ENCODE measurements at regions not wholly inside any gene's neighbourhood (a gene's known extent, or its start where the extent isn't known, plus 50 kb on each side); places are given as distances from the start of the nearest gene placed in this dataset.

- DNase-seq (ENCODE audit: low read depth) = no peak
- TF ChIP-seq, protein P1, sequence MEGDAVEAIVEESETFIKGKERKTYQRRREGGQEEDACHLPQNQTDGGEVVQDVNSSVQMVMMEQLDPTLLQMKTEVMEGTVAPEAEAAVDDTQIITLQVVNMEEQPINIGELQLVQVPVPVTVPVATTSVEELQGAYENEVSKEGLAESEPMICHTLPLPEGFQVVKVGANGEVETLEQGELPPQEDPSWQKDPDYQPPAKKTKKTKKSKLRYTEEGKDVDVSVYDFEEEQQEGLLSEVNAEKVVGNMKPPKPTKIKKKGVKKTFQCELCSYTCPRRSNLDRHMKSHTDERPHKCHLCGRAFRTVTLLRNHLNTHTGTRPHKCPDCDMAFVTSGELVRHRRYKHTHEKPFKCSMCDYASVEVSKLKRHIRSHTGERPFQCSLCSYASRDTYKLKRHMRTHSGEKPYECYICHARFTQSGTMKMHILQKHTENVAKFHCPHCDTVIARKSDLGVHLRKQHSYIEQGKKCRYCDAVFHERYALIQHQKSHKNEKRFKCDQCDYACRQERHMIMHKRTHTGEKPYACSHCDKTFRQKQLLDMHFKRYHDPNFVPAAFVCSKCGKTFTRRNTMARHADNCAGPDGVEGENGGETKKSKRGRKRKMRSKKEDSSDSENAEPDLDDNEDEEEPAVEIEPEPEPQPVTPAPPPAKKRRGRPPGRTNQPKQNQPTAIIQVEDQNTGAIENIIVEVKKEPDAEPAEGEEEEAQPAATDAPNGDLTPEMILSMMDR (conservative IDR thresholded peaks at IDR 0.05; ENCODE audit: control insufficient read depth, insufficient read depth, low read depth, low read length) = no peak
- H3K4me3 ChIP-seq (ENCODE audit: control insufficient read depth, low read depth, low read length) = no peak overlapping the region
Observed at GRCh38 chr10:109173937-109174336, 749.4 kb downstream of the XPNPEP1 start.

- H3K4me3 ChIP-seq (ENCODE audit: control insufficient read depth, low read depth, low read length) = no peak overlapping the region
- TF ChIP-seq, protein P1 (conservative IDR thresholded peaks at IDR 0.05; ENCODE audit: control insufficient read depth, insufficient read depth, low read depth, low read length) = no peak
- no peak for DNase-seq (ENCODE audit: low read depth)
Observed at GRCh38 chr10:109173121-109173520, 750.2 kb downstream of the XPNPEP1 start.

- TF ChIP-seq, protein P1 (conservative IDR thresholded peaks at IDR 0.05; ENCODE audit: control insufficient read depth, insufficient read depth, low read depth, low read length) = no peak
- DNase-seq (ENCODE audit: low read depth) = no peak
- H3K4me3 ChIP-seq (ENCODE audit: control insufficient read depth, low read depth, low read length) = no peak overlapping the region
Observed at GRCh38 chr10:109166935-109167334, 756.4 kb downstream of the XPNPEP1 start.

DNA sequence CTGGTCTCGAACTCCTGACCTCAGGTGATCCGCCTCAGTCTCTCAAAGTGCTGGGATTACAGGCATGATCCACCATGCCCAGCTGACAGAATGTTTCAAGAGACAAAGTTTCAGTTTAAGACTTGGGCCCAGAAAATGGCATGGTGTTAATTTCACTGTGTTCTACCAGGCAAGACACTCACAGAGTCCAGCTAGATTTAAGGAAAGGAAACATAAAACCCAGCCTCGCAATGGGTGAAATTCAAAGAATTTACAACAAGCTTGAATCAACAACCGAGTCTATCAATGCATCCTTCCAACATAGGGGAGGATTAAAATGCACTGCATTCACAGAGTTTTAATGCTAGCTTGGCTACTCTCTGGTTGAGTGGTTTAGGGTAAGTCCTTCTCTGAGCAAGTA, 764.0 kb downstream of the XPNPEP1 start:
- no peak overlapping the region for H3K4me3 ChIP-seq (ENCODE audit: control insufficient read depth, low read depth, low read length)
- DNase-seq (ENCODE audit: low read depth) = no peak
- TF ChIP-seq, protein P1 (conservative IDR thresholded peaks at IDR 0.05; ENCODE audit: control insufficient read depth, insufficient read depth, low read depth, low read length) = no peak

DNA sequence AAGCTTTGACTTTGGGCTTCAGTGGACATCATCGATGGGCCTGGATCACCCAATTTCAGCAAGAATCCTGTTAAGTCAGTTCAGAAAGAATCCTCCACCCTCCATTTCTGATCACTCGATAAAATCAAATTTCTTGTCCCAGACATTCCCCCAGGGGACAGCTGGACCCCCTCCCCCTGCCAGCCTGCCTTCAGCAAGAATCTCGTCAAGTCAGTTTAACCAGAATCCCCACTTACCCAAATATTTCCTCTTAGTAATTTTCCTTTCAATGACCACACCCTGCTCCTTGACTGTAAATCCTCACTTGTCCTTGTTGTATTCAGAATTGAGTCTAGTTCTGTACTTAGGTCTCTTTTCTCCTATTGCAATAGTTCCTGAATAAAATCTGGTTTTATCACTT, 766.9 kb downstream of the XPNPEP1 start:
- TF ChIP-seq, protein P1 (conservative IDR thresholded peaks at IDR 0.05; ENCODE audit: control insufficient read depth, insufficient read depth, low read depth, low read length) = no peak
- H3K4me3 ChIP-seq (ENCODE audit: control insufficient read depth, low read depth, low read length) = no peak overlapping the region
- DNase-seq (ENCODE audit: low read depth) = no peak

DNA sequence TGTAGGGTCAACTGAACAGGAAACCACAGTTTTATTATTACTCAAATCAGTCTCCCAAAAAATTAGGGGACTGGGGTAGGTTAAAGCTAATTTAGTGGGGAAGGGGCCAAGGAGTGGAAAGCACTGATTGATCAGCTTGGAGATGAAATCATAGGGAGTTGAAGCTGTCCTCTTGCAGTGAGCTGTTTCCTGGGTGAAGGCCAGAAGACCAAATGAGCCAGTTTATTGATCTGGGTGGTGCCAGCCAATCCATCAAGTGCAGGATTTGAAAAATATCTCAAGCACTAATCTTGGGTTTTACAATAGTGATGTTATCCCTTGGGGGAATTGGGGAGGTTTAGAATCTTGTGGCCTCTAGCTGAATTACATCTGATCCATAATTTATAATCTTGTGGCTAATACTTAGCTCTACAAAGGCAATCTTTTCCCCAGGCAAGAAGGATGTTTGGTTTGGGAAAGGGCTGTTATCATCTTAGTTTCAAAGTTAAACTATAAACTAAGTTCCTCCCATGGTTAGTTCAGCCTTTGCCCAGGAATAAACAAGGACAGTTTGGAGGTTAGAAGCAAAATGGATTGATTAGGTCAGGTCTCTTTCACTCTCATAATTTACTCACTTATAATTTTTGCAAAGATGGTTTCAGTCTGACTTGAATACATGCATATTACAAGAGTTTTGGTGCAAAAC, 773.5 kb downstream of the XPNPEP1 start:
- TF ChIP-seq, protein P1 (conservative IDR thresholded peaks at IDR 0.05; ENCODE audit: control insufficient read depth, insufficient read depth, low read depth, low read length) = no peak
- DNase-seq (ENCODE audit: low read depth) = no peak
- no peak overlapping the region for H3K4me3 ChIP-seq (ENCODE audit: control insufficient read depth, low read depth, low read length)

DNA sequence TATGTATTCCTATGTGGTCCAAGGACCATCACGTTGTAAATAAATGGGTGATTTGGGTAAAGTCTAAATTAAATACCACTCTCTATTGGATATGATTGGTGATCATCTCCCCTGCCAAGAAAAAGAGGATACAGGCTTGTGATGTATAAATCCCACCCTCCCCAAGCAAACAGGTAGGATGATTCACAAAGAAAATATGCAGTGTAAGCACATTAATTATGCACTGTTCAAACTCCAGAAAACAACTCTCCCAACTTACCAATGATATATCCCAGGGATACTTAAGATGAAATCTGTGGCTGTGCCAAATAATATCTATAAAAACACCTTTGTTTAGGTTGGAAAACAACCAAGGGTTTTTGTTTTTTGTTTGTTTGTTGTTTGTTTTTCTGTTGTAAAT, 795.9 kb downstream of the XPNPEP1 start:
- H3K4me3 ChIP-seq (ENCODE audit: control insufficient read depth, low read depth, low read length) = no peak overlapping the region
- TF ChIP-seq, protein P1 (conservative IDR thresholded peaks at IDR 0.05; ENCODE audit: control insufficient read depth, insufficient read depth, low read depth, low read length) = no peak
- no peak for DNase-seq (ENCODE audit: low read depth)

All from fibroblast of mammary gland (primary cell).